A673 (cell line): ENCODE measurements at regions not wholly inside any gene's neighbourhood (a gene's known extent, or its start where the extent isn't known, plus 50 kb on each side); places are given as distances from the start of the nearest gene placed in this dataset.

Experiments
- EZH2 ChIP-seq: fragments of 200-600 bp; sonication (generic); IDR thresholded peaks from 2 replicates; pipeline ENCODE4 v1.6.1; 2017; ENCODE audit warnings: borderline replicate concordance, low read depth, mild to moderate bottlenecking, mixed read lengths, antibody characterized with exemption, low read length; ENCODE audit not compliant: poor library complexity, severe bottlenecking
- TF ChIP-seq, protein P1 (sequence below): fragments of 300-800, 200-600 bp; sonication (generic); conservative IDR thresholded peaks from 2 replicates; pipeline ENCODE4 v1.5.1; 2017; ENCODE audit warnings: low read depth, mild to moderate bottlenecking, antibody characterized with exemption, low read length, moderate library complexity, mixed read lengths

DNA sequence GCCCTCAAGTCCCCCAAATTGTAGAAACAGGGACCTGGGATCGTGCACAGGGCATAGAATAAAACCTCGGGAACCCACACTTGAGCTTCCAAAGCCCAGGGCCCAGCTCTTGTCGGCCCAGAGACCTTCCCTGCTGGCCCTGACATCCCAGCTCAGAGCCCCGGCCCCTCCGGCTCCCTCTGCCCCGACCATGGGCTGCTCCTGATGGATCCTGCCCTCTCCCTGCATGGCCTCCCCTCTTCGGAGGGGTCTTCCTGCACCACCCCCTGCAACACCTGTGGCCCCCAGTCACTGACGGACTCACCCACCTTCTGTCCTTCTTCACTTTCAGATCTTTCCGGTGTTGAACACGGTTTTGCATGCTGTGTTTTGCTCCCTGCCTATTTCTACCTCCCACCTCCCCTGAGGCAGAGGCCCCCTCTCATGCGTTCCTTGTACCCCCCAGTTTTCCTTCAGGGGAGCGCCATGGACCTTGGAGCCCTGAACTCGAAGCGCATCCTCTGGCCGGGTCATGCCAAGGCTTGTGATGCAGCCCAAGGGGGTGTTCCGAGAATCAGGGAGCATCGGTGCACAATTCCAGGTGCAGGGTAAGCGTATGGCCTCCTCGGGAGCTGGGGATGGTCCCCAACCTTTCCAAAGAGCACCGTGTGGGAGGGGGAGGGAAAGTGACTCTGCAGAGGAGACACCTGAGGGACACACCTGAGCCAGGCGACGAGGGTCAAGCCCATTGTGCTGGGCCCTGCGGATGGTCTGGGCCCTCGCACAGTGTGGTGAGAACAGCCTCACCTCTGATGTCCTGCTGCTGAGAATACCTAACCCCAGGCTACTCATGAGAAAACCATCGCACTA lies 666.4 kb downstream of the BRD1 start:
- TF ChIP-seq, protein P1, sequence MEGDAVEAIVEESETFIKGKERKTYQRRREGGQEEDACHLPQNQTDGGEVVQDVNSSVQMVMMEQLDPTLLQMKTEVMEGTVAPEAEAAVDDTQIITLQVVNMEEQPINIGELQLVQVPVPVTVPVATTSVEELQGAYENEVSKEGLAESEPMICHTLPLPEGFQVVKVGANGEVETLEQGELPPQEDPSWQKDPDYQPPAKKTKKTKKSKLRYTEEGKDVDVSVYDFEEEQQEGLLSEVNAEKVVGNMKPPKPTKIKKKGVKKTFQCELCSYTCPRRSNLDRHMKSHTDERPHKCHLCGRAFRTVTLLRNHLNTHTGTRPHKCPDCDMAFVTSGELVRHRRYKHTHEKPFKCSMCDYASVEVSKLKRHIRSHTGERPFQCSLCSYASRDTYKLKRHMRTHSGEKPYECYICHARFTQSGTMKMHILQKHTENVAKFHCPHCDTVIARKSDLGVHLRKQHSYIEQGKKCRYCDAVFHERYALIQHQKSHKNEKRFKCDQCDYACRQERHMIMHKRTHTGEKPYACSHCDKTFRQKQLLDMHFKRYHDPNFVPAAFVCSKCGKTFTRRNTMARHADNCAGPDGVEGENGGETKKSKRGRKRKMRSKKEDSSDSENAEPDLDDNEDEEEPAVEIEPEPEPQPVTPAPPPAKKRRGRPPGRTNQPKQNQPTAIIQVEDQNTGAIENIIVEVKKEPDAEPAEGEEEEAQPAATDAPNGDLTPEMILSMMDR, result no peak
- no peak for TF ChIP-seq EZH2
